HEK293 (cell line): ENCODE measurements at regions not wholly inside any gene's neighbourhood (a gene's known extent, or its start where the extent isn't known, plus 50 kb on each side); places are given as distances from the start of the nearest gene placed in this dataset.
"Not testable (repeated sequence)": the region's sequence is repeated elsewhere in the genome, so short reads cannot be mapped to it uniquely, and the experiment has no call there.

Experiments used
- CTCF ChIP-seq: fragments of 450-650 bp; formaldehyde crosslinking; IDR thresholded peaks from 2 replicates; pipeline ENCODE4 v1.5.1; 2016; ENCODE audit warnings: missing biosample characterization, missing genetic modification characterization
- GLI2 ChIP-seq: fragments of 450-650 bp; formaldehyde crosslinking; IDR thresholded peaks from 2 replicates; pipeline ENCODE4; 2017; ENCODE audit warnings: missing biosample characterization, missing genetic modification characterization, low read depth, borderline replicate concordance
- MYNN ChIP-seq: fragments of 450-650 bp; formaldehyde crosslinking; IDR thresholded peaks from 2 replicates; pipeline ENCODE4 v1.5.1; 2016; ENCODE audit warnings: missing biosample characterization, missing genetic modification characterization, borderline replicate concordance
- PBX3 ChIP-seq: sonication (generic); formaldehyde crosslinking; IDR thresholded peaks from 2 replicates; pipeline ENCODE4 v1.8.1; 2022; ENCODE audit warnings: mild to moderate bottlenecking, moderate library complexity, missing genetic modification reagents
- ZBTB1 ChIP-seq: fragments of 450-650 bp; formaldehyde crosslinking; IDR thresholded peaks from 2 replicates; pipeline ENCODE4 v1.5.1; 2016; ENCODE audit warnings: missing biosample characterization, missing genetic modification characterization
- ZNF2 ChIP-seq: fragments of 450-650 bp; formaldehyde crosslinking; IDR thresholded peaks from 2 replicates; pipeline ENCODE4 v1.5.1; 2016; ENCODE audit warnings: missing biosample characterization, missing genetic modification characterization
- ZNF221 ChIP-seq: fragments of 450-650 bp; formaldehyde crosslinking; IDR thresholded peaks from 2 replicates; pipeline ENCODE4 v1.5.1; 2017; ENCODE audit warnings: missing biosample characterization, missing genetic modification characterization, borderline replicate concordance
- ZNF223 ChIP-seq: fragments of 450-650 bp; formaldehyde crosslinking; IDR thresholded peaks from 2 replicates; pipeline ENCODE4 v1.5.1; 2016; ENCODE audit warnings: missing biosample characterization, missing genetic modification characterization
- ZNF274 ChIP-seq, 2 experiments: fragments of 200-500 bp in 1 of 2; fragments of 450-650 bp in 1 of 2; sonication (Bioruptor generic) in 1 of 2; formaldehyde crosslinking in 1 of 2; IDR thresholded peaks; 2 replicates each; pipeline versions ENCODE4 v1.5.1 to v1.6.1; 2014 to 2016; ENCODE audit warnings: borderline replicate concordance in 1 of 2, inconsistent platforms in 1 of 2, low read length in 1 of 2, missing biosample characterization in 1 of 2, missing genetic modification characterization in 1 of 2
- ZNF391 ChIP-seq: fragments of 450-650 bp; formaldehyde crosslinking; IDR thresholded peaks from 2 replicates; pipeline ENCODE4 v1.5.1; 2016; ENCODE audit warnings: low read depth, missing biosample characterization, missing genetic modification characterization, borderline replicate concordance

GRCh38 chr17:16859515-16859914 is 112.4 kb downstream of the TNFRSF13B start:
- not testable (repeated sequence) for TF ChIP-seq ZNF223; CTCF (tag by site-specific recombination); GLI2; ZNF2 (tag by site-specific recombination); ZBTB1 (tag by site-specific recombination); ZNF391 (tag by site-specific recombination); ZNF221 (tag by site-specific recombination); MYNN; ZNF274 (IDR thresholded peaks at IDR 0.05; ENCODE audit: low read length); ZNF274 (tag by site-specific recombination; IDR thresholded peaks at IDR 0.05; ENCODE audit: borderline replicate concordance); PBX3 (CRISPR knock-in tag)
